PC-9 (cell line): ENCODE measurements at regions not wholly inside any gene's neighbourhood (a gene's known extent, or its start where the extent isn't known, plus 50 kb on each side); places are given as distances from the start of the nearest gene placed in this dataset.

Experiments
- CTCF ChIP-seq: fragments of 200-600 bp; sonication (generic); conservative IDR thresholded peaks from 2 replicates; pipeline ENCODE4 v1.6.1; 2017; ENCODE audit warnings: mixed run types, antibody characterized with exemption, mild to moderate bottlenecking, moderate library complexity
- EZH2 ChIP-seq: fragments of 200-600 bp; sonication (generic); IDR thresholded peaks from 2 replicates; pipeline ENCODE4 v1.8.0; 2017; ENCODE audit warnings: antibody characterized with exemption, low read depth

GRCh38 chr1:170316270-170316669 lies 170.5 kb downstream of the NTMT2 start:
- TF ChIP-seq CTCF (no peak), EZH2 (no peak)
